NCI-H187 treated with DMSO at 0.1 percent for 48 hours (cell line): ENCODE measurements at regions not wholly inside any gene's neighbourhood (a gene's known extent, or its start where the extent isn't known, plus 50 kb on each side); places are given as distances from the start of the nearest gene placed in this dataset.
"Not testable (repeated sequence)": the region's sequence is repeated elsewhere in the genome, so short reads cannot be mapped to it uniquely, and the experiment has no call there.

Source experiments
- DNase-seq: peaks from one replicate; lab custom pipeline; 2025; lab: John Stamatoyannopoulos, UW

DNA sequence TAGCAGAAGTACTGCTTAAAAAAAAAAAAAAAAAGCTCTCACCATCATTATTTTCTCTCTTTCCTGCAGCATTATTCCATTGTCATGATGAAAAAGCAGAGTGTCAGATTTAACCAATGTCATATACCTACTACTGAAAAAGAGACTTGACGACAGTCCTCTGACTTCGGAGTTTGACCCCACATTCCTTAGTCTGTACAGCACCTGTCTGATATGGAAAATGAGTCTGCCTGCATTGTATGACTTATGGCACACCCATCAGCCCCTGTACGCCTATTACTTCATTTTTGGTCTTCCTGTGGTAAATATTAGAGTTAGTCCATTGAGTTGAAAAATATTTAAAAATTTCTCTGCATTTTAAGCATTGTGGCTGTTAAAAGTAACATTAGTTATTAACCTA is 54.5 kb upstream of the NOX4 start:
- DNase-seq, result no peak

- not testable (repeated sequence) for DNase-seq
Measured at GRCh38 chr11:89555781-89556180, 64.6 kb upstream of the NOX4 start.

GRCh38 chr11:89556731-89557707 is 65.8 kb upstream of the NOX4 start:
- not testable (repeated sequence) for DNase-seq

DNA sequence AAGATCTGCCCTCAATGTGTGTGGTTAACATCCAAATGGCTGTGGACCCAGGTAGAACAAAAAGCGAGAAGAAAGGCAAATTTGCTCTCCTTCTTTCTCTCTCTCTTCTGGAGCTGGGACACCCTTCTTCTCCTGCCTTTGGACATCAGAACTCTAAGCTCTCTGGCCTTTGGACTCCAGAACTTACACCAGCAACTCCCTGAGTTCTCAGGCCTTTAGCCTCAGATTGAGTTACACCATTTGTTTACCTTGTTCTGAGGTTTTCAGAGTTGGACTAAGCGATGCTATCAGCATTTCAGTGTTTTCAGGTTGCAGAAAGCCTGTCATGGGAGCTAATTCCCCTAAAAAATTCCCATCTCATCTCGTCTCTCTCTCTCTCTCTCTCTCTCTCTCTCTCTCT is 69.4 kb upstream of the NOX4 start:
- DNase-seq, result not testable (repeated sequence)

GRCh38 chr11:89562731-89563130 is 71.6 kb upstream of the NOX4 start:
- not testable (repeated sequence) for DNase-seq

DNA sequence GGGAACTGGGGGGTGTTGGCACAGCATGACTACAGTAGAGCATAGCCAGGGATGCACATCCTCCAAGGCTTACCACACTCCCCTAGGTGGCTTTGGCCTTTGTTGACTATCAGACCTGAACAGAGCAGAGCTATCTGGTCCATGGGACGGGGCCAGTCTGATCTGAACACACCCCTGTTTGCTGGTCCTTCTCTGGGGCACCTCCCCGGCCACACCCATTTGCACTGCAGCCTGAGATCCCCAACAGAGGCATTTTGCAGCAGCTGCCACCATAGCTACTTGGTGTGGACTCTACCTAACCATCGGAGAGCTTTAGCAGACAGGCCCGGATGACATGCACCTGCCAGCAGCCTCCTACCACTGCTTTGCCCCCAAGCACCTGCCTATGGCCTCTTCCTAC is 75.8 kb upstream of the NOX4 start:
- DNase-seq, result no peak

- DNase-seq, result not testable (repeated sequence)
Measured at GRCh38 chr11:89569387-89569786, 78.2 kb upstream of the NOX4 start.

GRCh38 chr11:89571706-89572105 is 80.5 kb upstream of the NOX4 start:
- not testable (repeated sequence) for DNase-seq

DNA sequence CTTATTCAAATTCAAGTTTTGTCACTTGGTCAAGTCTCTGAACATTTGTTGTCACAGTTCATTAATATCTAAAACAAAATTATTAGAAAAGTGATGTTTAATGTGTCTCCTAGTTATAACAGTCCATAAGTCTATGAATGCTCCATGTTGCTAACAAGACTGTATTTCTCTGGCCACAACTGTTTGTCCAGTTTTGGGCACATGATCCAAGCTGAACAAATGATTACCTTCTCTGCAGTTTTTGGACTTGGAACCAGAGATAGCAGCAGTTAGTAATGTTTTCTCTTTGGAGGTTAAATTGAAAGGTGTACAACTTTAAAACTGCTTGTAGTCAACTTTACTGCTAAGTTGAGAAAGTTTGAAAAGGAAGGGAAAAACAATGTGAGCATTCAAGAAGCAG is 84.7 kb upstream of the NOX4 start:
- DNase-seq, result not testable (repeated sequence)

DNA sequence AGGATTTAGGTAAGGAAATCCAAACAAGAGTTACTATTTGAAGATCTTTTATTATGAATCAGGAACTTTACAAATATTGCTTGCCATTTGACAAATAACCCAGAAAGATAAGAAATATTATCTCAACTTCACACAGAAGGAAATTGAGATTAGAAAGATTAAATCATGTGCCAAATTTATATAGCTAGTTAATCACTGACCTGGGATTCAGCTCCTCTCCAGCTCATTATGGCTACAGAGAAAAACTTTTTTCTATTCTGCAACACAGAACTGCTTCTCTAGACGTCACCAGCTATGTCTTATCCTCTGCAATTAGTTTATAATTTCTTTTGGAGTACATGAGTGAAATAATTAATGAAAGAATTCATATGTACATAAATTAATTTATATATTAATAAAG is 86.3 kb upstream of the NOX4 start:
- DNase-seq, result not testable (repeated sequence)

GRCh38 chr11:89583580-89583979 is 92.4 kb upstream of the NOX4 start:
- no peak for DNase-seq

- DNase-seq, result not testable (repeated sequence)
Measured at GRCh38 chr11:89585046-89585445, 93.9 kb upstream of the NOX4 start.

- not testable (repeated sequence) for DNase-seq
Measured at GRCh38 chr11:89585471-89585870, 94.3 kb upstream of the NOX4 start.

- not testable (repeated sequence) for DNase-seq
Measured at GRCh38 chr11:89589413-89589812, 98.2 kb upstream of the NOX4 start.

GRCh38 chr11:89590008-89590632 is 98.9 kb upstream of the NOX4 start:
- DNase-seq, result not testable (repeated sequence)

DNA sequence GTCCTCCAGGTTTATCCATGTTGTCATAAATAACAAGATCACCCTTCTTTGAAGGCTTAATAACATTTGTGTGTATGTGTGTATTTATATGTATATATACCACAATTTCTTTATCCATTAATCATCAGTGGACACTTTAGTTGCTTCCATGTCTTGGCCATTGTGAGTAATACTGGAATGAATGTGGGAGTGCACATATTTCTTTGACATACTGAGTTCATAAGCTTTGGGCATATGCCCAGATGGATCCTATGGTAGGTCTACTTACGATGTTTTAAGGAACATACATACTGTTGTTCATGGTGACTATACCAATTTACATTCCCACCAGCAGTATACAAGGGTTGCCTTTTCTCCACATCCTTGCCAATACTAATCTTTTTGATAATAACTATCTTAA is 108.8 kb upstream of the TRIM77 start:
- not testable (repeated sequence) for DNase-seq

DNA sequence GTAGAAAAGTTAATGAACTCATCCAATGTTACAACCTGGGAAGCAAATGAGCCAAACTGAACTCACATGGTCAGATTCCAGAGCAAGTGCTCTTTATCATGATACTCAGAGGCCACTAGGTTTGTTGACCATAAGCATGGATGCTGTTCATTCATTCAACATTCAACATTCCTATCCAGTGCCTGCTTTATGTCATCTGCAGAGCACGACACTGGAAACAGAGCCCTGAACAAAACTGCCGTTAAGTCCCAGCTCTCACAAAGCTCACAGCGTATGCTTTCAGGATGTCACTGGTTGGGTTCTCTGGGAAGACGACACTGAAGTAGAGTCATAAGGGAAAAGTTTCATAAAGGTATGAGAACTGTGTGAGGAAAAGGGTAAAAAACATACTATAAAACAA is 105.8 kb upstream of the TRIM77 start:
- no peak for DNase-seq

- DNase-seq, result not testable (repeated sequence)
Measured at GRCh38 chr11:89606845-89607244, 103.3 kb upstream of the TRIM77 start.

DNA sequence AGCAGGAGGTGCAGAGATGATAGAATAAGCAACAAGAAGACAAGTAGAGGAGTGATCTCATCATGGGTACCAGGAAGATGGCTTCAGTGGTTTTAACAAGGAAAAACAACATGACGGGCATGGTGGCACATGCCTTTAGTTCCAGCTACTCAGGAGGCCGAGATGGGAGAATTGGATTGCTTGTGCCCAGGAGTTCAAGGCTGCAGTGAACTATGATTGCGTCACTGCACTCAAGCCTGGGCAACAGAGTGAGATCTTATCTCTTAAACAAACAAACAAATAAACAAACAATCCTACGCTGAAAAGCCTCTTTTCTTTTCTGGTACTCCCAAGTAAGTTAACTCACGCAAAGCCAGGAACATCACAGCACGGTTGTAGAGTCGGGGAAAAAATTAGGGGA is 102.6 kb upstream of the TRIM77 start:
- DNase-seq, result not testable (repeated sequence)

DNA sequence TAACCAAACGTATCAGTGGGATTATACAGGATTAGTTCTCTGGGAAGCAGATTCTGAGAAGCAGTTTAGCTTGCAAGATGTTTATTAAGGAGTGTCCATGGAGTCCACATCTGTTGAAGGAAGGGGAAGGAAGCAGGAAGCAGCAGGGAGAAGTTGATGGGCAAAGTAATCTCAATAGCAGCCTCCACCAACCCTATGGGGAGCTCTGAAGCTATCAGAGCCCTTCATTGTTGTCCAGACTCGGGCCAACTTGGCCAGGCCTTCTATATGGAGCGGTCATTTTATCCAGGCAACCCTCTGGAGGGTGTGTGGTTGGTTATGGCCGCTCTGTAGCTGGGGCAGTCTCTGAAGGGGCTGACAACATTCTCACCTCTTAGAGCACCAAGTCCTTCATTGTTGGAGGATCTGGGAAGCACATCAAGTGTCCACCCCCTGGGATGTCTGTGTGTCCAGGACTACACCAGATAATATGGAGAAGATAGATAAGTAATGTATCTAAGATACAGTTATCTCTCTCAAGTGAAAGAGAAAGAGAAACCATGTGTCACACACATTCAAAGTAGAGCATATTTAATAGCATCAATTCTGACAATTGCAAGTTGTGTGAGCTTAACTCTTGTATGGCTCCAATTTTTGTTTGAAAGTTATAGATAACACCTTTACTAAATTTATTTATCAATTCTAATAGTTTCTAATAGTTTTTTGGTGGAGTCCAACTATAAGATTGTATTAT is 101.7 kb upstream of the TRIM77 start:
- no peak for DNase-seq

DNA sequence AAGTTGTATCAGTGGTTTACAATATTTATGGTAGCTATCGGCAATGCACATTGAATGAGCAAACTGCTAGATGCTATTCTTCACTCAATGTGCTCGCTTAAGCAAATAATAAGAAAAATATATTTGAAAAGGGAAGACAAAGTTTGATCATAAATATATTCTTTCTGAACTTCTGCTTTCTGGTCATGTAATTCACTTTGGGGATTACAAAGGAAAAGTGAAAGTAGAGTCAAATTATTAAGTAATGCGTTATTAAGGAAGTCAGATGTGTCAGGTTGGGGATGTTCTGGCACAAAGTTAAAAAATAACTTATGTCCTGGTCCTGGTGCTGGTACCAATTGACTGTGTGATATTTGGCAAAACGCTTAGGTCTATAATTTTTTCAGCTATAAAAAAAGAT is 98.0 kb upstream of the TRIM77 start:
- no peak for DNase-seq

GRCh38 chr11:89613911-89614310 is 96.2 kb upstream of the TRIM77 start:
- DNase-seq, result no peak
